ENCODE measurements at regions not wholly inside any gene's neighbourhood (a gene's known extent, or its start where the extent isn't known, plus 50 kb on each side); places are given as distances from the start of the nearest gene placed in this dataset.

GRCh38 chr1:72946903-72947499, 664.7 kb upstream of the NEGR1 start:
- TF ChIP-seq CTCF (IDR thresholded peaks at IDR 0.05): no peak
- TF ChIP-seq POLR2A (IDR thresholded peaks at IDR 0.05): no peak

Measured in testis (tissue), 2 donors.